HL-60 (cell line): ENCODE measurements at regions not wholly inside any gene's neighbourhood (a gene's known extent, or its start where the extent isn't known, plus 50 kb on each side); places are given as distances from the start of the nearest gene placed in this dataset.

Experiments used
- DNase-seq, 2 experiments: peaks; one replicate each; pipeline ENCODE4 v3.0.0-alpha.2; 2010 to 2020; ENCODE audit warnings: low read depth in 1 of 2, low spot score in 1 of 2
- H3K27ac ChIP-seq: fragments of 250-450 bp; sonication (Bioruptor Pico); replicated peaks from 2 replicates; pipeline ENCODE4 v1.5.1; 2020; ENCODE audit warnings: mild to moderate bottlenecking, moderate library complexity
- H3K27me3 ChIP-seq: fragments of 250-450 bp; sonication (Bioruptor Pico); 2 replicates; pipeline ENCODE4 v1.5.1; 2021; ENCODE audit warnings: mild to moderate bottlenecking, moderate library complexity; ENCODE audit not compliant: insufficient read depth, poor library complexity, severe bottlenecking
- H3K4me3 ChIP-seq: replicated peaks from 2 replicates; pipeline ENCODE4 v1.5.1; 2011; ENCODE audit warnings: mild to moderate bottlenecking, control low read depth, low read length; ENCODE audit not compliant: insufficient read depth
- GABPA ChIP-seq: IDR thresholded peaks from 2 replicates; pipeline ENCODE4 v1.6.1; 2012; ENCODE audit warnings: low read depth
- POLR2AphosphoS5 ChIP-seq: IDR thresholded peaks from 2 replicates; pipeline ENCODE4 v1.6.1; 2012; ENCODE audit warnings: low read depth
- SPI1 ChIP-seq: IDR thresholded peaks from 2 replicates; pipeline ENCODE4 v1.6.1; 2012; ENCODE audit warnings: low read depth, mild to moderate bottlenecking, borderline replicate concordance
- TF ChIP-seq, protein P1 (sequence below): IDR thresholded peaks from one replicate; pipeline ENCODE4 v1.5.1; 2011; ENCODE audit warnings: low read length, control low read depth, inconsistent platforms; ENCODE audit not compliant: insufficient read depth
- TF ChIP-seq, protein P2 (sequence below): IDR thresholded peaks from 2 replicates; pipeline ENCODE4 v1.6.1; 2012; ENCODE audit warnings: low read depth; ENCODE audit not compliant: insufficient replicate concordance

DNA sequence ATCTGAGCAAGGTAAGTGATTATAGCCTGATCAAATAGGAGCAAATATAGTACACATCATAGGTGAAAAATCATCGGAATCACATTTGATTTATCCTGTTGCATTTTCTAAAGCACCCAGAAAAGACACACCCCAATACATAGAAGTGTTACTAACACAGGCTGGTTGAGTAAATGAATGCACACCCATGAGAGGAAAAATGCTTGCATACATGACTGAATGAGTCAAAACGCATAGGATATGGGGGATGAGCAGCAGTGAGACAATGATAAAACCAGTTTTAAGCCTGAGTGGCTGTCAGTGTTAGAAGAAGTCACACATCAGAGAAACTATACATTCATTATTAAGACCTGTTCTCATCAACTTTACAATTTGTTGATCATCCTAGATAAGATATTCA lies 449.6 kb upstream of the CDH20 start:
- TF ChIP-seq POLR2AphosphoS5 (no peak), GABPA (no peak), SPI1 (no peak)
- TF ChIP-seq, protein P1, sequence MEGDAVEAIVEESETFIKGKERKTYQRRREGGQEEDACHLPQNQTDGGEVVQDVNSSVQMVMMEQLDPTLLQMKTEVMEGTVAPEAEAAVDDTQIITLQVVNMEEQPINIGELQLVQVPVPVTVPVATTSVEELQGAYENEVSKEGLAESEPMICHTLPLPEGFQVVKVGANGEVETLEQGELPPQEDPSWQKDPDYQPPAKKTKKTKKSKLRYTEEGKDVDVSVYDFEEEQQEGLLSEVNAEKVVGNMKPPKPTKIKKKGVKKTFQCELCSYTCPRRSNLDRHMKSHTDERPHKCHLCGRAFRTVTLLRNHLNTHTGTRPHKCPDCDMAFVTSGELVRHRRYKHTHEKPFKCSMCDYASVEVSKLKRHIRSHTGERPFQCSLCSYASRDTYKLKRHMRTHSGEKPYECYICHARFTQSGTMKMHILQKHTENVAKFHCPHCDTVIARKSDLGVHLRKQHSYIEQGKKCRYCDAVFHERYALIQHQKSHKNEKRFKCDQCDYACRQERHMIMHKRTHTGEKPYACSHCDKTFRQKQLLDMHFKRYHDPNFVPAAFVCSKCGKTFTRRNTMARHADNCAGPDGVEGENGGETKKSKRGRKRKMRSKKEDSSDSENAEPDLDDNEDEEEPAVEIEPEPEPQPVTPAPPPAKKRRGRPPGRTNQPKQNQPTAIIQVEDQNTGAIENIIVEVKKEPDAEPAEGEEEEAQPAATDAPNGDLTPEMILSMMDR = no peak
- Histone ChIP-seq H3K27me3 (no peaks in the 10 kb centered on the region), H3K4me3 (no peak overlapping the region), H3K27ac (no peak overlapping the region)
- DNase-seq = no peak

DNA sequence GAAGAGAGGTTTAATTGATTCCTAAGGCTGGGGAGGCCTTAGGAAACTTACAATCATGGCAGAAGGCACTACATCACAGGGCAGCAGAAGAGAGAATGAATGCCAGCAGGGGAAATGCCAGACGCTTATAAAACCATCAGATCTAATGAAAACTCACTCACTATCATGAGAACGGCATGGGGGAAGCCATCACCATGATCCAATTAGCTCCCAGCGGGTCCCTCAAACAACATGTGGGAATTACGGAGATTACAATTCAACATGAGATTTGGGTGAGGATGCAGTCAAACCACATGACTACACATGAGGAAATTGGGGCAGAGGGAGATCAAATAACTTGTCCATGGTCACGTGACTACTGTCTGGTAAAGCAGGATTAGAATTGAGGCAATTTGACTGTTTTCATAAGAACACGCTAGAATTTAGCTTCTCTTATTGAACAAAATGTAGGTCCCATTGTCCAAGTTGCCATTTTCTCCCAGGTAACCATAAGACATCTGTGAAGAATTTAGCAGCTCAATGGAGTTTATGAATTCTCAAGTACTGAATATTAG lies 445.1 kb upstream of the CDH20 start:
- Histone ChIP-seq H3K27ac (no peak overlapping the region), H3K27me3 (no peaks in the 10 kb centered on the region), H3K4me3 (no peak overlapping the region)
- DNase-seq = no peak
- TF ChIP-seq, protein P2, sequence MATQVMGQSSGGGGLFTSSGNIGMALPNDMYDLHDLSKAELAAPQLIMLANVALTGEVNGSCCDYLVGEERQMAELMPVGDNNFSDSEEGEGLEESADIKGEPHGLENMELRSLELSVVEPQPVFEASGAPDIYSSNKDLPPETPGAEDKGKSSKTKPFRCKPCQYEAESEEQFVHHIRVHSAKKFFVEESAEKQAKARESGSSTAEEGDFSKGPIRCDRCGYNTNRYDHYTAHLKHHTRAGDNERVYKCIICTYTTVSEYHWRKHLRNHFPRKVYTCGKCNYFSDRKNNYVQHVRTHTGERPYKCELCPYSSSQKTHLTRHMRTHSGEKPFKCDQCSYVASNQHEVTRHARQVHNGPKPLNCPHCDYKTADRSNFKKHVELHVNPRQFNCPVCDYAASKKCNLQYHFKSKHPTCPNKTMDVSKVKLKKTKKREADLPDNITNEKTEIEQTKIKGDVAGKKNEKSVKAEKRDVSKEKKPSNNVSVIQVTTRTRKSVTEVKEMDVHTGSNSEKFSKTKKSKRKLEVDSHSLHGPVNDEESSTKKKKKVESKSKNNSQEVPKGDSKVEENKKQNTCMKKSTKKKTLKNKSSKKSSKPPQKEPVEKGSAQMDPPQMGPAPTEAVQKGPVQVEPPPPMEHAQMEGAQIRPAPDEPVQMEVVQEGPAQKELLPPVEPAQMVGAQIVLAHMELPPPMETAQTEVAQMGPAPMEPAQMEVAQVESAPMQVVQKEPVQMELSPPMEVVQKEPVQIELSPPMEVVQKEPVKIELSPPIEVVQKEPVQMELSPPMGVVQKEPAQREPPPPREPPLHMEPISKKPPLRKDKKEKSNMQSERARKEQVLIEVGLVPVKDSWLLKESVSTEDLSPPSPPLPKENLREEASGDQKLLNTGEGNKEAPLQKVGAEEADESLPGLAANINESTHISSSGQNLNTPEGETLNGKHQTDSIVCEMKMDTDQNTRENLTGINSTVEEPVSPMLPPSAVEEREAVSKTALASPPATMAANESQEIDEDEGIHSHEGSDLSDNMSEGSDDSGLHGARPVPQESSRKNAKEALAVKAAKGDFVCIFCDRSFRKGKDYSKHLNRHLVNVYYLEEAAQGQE = no peak
- TF ChIP-seq GABPA = no peak
- TF ChIP-seq, protein P1 = no peak
- no peak for TF ChIP-seq POLR2AphosphoS5
- no peak for TF ChIP-seq SPI1

DNA sequence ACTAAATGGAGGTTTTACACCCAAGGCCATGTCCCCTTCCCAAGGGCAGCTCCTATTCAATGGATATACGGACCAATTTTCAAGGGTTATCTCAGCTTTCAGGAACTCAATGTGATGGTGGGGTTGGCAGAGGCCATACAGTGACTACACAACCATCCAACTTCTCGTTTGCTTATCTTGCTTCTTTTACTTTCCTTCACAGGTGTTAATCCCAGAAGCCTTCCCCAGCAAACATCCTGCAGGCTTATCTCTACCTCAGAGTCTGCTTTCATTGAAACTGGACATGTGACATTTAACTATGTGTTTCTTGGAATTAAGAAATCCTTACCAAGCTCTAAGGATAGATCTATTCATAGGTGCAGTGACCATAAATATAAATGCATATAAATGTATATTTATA lies 443.8 kb upstream of the CDH20 start:
- Histone ChIP-seq H3K4me3 (no peak overlapping the region), H3K27me3 (no peaks in the 10 kb centered on the region), H3K27ac (no peak overlapping the region)
- no peak for DNase-seq
- no peak for TF ChIP-seq POLR2AphosphoS5
- no peak for TF ChIP-seq GABPA
- TF ChIP-seq, protein P1 = no peak
- TF ChIP-seq, protein P2 = no peak
- no peak for TF ChIP-seq SPI1

DNA sequence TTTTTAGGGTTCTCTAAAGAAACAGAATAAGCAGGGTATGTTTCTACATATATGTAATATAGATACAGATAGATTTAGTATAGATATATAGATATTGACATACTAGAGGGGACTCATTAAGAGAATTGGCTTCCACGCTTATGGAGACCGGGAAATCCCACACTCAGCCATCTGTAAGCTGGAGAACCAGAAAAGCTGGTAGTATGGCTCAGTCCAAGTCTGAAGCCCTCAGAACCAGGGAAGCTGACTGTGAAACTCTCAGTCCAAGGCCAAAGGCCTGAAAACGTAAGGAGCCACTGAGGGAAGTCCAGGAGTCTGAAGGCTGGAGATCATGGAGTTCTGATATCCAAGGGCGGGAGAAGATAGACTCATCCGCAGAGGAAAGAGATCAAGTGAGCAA lies 441.3 kb upstream of the CDH20 start:
- TF ChIP-seq, protein P1 = no peak
- TF ChIP-seq, protein P2 = no peak
- TF ChIP-seq GABPA (no peak), POLR2AphosphoS5 (no peak), SPI1 (no peak)
- H3K27me3 ChIP-seq = no peaks in the 10 kb centered on the region
- H3K27ac ChIP-seq = no peak overlapping the region
- DNase-seq = no peak
- no peak overlapping the region for H3K4me3 ChIP-seq
